Stimulated activated CD4-positive, alpha-beta T cell treated with anti-CD3 and anti-CD28 coated beads, TNF-alpha, amount 100 ng/mL, for 48 hours (primary cell): ENCODE measurements at regions not wholly inside any gene's neighbourhood (a gene's known extent, or its start where the extent isn't known, plus 50 kb on each side); places are given as distances from the start of the nearest gene placed in this dataset.

ENCODE experiments used
- DNase-seq, 3 donors: peaks; one replicate each; pipeline ENCODE4 v3.0.0-alpha.2; 2020; ENCODE audit warnings: low read depth in 3 of 3

DNA sequence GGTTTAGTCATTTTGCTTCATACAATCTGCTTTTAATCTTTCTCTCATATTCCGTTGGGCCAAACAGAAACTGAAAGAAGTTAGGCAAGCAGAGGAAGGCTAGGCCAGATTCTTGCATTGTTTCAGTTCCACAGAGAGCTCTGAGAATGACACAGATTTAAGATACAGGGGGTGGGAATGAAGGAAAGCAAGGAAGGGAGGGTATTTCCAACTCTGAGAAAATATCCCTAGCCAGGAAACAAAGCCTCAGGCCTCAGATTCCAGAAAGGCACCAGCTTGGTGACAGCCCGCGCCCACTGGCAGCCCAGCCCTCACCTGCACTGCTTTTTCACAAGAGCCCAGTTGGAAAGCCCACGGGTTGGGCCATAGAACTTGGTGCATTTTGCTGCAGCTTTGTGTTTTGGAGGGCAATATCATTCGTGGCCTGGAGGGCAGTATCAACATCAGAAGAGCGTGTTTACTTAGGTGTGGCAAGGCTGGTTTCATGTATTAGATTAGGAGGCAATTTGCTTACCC, 63.5 kb downstream of the ENC1 start:
- DNase-seq = no peak

- DNase-seq = no peak
These were observed 64.6 kb downstream of the ENC1 start for GRCh38 chr5:74575741-74576538.

DNA sequence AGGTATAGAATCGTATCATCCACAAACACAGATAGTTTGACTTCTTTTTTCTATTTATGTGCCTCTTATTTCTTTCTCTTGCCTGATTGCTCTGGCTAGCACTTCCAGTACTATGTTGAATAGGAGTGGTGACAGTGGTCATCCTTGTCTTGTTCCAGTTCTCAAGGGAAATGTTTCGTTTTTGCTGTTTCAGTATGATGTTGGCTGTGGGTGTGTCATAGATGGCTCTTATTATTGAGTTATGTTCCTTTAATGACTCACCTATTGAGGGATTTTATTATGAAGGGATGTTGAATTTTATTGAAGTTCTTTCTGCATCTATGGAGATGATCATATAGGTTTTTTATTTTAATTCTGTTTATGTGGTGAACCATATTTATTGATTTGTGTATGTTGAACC, 70.3 kb downstream of the ENC1 start:
- no peak for DNase-seq

- DNase-seq = no peak
These were observed 73.0 kb downstream of the ENC1 start for GRCh38 chr5:74567411-74567995.

GRCh38 chr5:74562122-74562521, 78.4 kb downstream of the ENC1 start:
- no peak for DNase-seq

- no peak for DNase-seq
These were observed 80.3 kb downstream of the ENC1 start for GRCh38 chr5:74560245-74560644.

GRCh38 chr5:74556631-74557595, 83.6 kb downstream of the ENC1 start:
- no peak for DNase-seq

GRCh38 chr5:74556006-74556405, 84.5 kb downstream of the ENC1 start:
- DNase-seq = no peak

DNA sequence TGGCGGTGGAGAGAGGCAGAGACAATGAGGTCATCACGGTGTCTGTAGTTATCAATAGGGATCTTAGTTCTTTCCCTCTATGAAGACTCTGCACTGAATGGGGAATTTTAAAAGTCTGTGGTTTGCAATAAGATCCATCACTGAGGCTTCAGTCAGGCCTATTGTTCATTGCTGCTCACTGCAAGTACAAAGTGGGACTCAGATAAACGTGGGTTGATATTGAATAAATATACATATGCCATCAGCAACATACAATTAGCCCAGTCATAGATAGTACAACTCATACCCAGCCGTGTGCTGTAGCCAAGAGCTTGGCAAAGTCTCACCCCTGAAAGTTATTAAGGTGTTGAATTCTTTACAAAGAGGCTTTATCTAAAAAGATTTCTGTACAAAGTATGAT, 88.4 kb downstream of the ENC1 start:
- no peak for DNase-seq

- DNase-seq = no peak
These were observed 89.6 kb downstream of the ENC1 start for GRCh38 chr5:74550927-74551326.

DNA sequence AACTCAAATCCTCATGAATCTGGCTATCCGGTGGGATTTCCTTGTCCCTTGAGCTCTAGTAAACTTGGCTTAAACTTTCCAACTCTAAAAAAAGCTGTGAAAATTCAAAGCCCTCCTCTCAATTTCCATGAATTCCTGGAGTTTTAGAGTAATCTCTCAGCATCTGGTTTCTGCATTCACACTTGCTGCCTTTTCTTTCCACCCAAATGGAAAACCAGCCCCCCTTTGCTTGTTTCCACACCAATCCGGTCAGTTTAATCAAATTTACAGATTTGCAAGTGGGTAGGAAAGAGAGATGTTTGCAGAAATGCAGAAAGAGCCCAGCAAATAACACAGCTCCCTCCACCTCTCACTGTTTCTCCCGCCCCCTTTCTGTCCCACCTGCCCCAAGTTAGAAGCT, 91.1 kb downstream of the ENC1 start:
- no peak for DNase-seq

DNA sequence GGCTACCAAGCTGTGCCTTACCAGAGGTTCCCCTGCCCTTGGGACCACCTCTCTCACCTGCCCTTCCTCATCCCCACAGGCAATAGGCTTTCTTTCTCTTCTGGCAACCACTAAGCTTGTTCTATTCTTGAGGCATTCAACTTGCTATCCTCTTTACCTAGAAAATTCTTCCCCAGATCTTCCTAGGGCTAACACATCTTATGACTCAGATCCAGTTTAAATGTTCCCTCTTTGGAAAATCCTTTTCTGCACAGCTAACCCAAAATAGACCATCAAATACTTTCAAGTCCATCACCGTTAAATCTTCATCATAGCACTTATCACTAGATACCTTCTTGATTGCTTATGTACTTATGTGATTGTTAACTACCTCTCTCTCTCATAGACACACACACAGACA, 93.7 kb downstream of the ENC1 start:
- DNase-seq = no peak

GRCh38 chr5:74544811-74545210, 95.7 kb downstream of the ENC1 start:
- DNase-seq = no peak

DNA sequence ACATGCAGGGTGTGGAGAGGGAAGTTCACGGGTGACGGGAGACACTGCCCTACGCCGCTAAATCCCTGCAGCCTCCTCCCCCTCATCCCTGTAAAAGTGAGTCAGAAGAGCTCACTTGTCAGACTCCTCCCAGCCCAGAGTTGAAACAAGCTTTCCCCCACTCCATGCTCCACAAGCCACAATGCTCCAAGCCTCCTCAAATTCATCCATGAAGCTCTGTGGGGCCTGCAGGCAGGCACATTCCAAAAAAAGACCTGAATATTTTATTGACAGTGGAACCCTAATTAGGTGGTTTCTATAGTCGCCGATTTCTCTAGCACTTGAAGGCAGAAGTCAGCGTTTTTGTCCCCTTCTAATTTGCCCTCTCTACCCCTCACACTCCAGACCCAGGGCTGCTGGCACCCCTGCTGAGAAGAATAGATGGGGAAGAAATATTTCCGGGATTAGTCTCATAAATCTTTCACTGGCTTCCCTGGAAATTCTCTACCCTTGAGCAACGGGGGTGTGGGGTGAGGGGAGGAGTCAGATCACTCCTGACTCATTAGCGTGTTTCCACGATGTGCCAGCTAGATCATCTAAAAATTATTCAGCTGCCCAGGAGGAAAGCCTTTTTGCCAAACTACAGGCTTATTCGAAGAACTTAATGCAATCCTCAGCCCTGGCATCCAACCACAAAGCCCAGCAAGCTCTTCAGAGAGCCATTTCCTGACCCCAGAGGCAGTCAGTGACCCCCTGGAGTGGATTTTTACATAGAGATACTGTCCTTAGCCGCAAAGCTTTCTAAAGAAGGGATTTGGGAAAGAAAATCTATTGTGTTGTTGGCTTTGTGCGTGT, 97.1 kb downstream of the ENC1 start:
- peak in 1 of 3 donors; percentile 1 for DNase-seq

- no peak for DNase-seq
These were observed 98.0 kb downstream of the ENC1 start for GRCh38 chr5:74542482-74542881.

- no peak for DNase-seq
These were observed 99.1 kb downstream of the ENC1 start for GRCh38 chr5:74541381-74541781.

DNA sequence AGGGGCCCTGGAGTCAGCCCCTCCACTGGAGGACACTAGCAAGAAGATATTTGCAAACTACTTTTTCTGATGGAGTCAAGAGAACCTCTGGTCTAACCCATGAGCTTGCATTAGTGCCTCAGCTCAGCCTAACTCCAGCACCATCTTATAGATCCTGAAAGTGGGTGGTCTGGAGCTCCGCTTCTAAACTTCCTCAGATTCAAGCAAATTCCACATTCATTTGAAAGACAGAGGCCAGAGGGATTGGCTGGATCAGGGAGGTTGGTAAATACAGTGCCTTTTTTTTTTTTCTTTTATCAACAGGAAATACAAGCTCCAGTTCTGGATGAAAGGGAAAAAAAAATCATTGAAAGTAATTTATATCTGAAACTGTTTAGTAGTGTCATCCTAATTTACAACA, 99.9 kb downstream of the ENC1 start:
- no peak for DNase-seq

GRCh38 chr5:74539986-74540385, 100.5 kb downstream of the ENC1 start:
- no peak for DNase-seq

GRCh38 chr5:74538206-74538661, 102.3 kb downstream of the ENC1 start:
- no peak for DNase-seq

GRCh38 chr5:74536658-74537057, 103.9 kb downstream of the ENC1 start:
- DNase-seq = no peak

DNA sequence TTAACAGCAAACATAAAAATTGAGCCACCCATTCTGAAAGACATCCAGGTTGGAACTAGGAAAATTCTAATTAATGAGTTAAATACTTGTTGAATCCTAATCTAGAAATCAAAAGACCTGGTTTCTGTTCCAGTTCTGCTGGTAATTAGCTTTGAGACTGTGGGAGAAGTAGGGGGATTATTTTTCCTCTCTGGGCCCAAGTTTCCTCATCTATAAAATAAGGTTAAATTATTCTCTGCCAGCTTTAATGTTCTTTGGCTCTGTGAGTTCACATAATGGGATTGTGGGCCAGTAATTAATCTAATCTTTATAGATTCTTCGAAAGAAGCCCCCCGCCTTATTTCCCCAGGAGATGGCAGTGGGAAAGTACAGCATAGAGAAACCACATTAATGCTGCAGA, 104.6 kb downstream of the ENC1 start:
- no peak for DNase-seq
